ENCODE measurements at regions not wholly inside any gene's neighbourhood (a gene's known extent, or its start where the extent isn't known, plus 50 kb on each side); places are given as distances from the start of the nearest gene placed in this dataset.

DNA sequence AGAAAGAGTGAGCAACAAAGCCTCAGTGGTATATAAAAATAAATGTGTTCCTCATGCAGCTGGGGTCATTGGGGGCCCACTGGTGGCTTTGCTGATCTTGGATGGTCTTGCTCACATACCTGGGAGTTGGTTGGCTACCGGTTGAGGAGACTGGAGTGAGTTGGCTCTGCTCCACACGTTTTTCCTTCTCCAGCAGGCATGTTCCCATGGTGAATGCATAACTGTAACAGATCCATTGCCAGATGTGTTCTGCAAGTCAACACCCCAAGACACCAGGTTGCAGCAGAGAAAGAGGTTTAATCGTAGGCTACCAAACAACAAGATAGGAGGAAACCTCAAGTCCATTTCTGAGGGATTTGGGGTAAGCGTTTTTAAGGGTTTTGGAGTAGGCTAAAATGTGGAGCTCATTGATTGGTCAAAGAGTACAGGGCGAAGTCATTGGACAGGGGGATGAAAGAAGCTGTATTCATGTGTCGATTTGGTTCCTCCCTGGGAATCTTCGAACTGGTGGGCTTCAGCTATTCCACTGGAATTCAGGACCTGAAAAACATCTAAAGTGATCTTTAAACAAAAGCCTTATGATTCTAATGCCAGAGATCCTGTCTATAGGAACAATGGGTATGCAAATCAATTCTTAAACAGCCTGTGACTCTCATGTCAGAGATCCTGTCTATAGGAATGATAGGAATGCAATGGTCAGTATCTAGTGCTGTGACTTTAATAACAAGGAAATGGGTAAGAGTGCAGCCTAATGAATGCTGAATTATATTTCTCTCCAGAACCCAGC lies 467.5 kb upstream of the C16orf82 start:
- TF ChIP-seq CTCF (IDR thresholded peaks at IDR 0.05) (no peak), POLR2A (IDR thresholded peaks at IDR 0.05) (no peak)

Data from heart left ventricle (tissue), 13 donors.